Activated CD4-positive, alpha-beta T cell treated with anti-CD3 and anti-CD28 coated beads, Interleukin-10, Interleukin-2, amounts not matched to agents 100 ng/mL and 50 ng/mL, durations not matched to agents 16 hours and 8 hours (primary cell): ENCODE measurements at regions not wholly inside any gene's neighbourhood (a gene's known extent, or its start where the extent isn't known, plus 50 kb on each side); places are given as distances from the start of the nearest gene placed in this dataset.
"Not testable (repeated sequence)": the region's sequence is repeated elsewhere in the genome, so short reads cannot be mapped to it uniquely, and the experiment has no call there.

Experiments used
- DNase-seq: peaks from one replicate; pipeline ENCODE4 v3.0.0-alpha.2; 2020

- DNase-seq: no peak
Observed at GRCh38 chr11:34830648-34831047, 85.5 kb downstream of the APIP start.

- DNase-seq: no peak
Observed at GRCh38 chr11:34830035-34830434, 86.1 kb downstream of the APIP start.

- no peak for DNase-seq
Observed at GRCh38 chr11:34827228-34827627, 89.0 kb downstream of the APIP start.

DNA sequence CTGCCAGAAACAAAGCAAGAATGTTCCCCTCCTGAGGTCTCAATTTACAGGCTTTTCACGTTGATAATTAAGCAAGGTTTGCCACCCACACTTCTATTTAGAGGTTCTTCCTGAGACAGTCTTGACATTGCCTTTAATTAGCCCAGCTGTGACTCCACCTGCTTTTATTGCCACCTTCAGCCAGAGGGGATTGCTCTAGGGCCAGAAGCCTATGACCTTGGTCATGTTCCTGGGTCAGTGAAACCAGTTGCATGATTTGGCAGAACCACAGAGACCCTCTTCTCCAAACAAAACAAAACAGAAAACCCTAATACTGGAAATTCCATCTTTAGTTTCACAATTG is 89.8 kb downstream of the APIP start:
- no peak for DNase-seq

DNA sequence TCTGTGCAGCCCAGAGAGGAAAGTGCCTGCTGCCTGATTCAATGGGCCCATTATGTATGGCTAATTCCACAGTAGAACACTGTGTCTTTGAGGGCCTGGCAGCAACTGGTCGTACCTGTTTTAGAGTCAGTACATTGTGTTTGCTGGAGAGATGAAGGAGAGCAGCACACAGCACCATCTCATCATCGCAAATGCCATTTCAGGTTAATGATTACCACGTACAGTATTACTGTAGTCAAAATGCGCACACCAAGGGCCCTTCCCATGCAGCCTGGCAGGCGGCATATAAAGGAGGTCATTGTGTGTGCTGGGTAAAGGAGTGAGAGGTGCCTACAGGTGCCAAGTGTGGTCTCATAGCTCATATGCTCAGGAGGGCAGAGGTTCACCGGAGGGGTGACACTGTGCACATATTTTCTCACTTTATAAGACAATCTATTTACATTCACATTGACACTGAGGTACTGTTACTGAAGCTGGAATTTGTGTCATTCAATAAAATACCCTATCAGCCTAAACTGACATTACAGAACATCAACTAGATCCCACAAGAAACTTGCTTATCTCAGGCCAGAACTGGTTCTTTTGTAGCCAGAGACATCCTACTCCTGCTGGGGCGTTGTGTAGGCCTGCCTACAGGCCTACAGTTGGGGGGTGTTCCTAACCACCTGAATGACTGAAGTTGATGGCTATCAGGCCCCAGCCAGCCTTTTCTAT is 90.4 kb downstream of the APIP start:
- DNase-seq: no peak

- no peak for DNase-seq
Observed at GRCh38 chr11:34825315-34825669, 90.9 kb downstream of the APIP start.

GRCh38 chr11:34824425-34824824 is 91.8 kb downstream of the APIP start:
- DNase-seq: no peak

GRCh38 chr11:34823639-34824038 is 92.5 kb downstream of the APIP start:
- no peak for DNase-seq

DNA sequence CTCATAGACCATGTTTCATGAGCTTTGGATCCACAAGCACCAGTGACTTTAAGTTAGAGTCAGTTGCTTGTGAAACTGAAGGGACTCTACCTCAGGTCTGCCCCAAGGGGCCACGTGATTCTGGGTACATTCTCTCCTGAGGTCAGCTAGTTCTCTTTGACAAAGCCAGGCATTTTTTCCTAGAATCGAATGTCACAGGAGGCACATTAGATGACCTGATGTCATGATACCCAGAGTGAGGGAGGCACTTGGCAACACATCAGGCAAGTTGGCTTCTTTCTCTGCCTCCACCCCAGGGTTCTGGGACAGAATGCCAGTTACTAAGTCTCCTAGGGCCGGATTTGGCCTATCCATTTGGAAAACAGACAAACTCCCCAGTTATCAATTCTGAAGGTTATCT is 93.0 kb downstream of the APIP start:
- no peak for DNase-seq

GRCh38 chr11:34819740-34820482 is 96.3 kb downstream of the APIP start:
- peak; percentile 9 for DNase-seq

DNA sequence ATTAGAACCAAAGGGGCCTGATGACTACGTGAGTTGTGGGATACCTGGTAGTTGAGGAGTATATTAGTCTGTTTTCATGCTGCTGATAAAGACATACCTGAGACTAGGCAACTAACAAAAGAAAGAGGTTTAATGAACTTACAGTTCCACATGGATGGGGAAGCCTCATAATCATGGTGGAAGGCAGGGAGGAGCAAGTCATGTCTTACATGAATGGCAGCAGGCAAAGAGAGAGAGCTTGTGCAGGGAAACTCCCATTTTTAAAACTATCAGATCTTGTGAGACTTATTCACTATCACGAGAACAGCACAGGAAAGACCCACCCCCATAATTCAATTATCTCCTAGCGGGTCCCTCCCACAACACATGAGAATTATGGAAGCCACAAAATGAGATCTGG is 98.4 kb downstream of the APIP start:
- DNase-seq: not testable (repeated sequence)

DNA sequence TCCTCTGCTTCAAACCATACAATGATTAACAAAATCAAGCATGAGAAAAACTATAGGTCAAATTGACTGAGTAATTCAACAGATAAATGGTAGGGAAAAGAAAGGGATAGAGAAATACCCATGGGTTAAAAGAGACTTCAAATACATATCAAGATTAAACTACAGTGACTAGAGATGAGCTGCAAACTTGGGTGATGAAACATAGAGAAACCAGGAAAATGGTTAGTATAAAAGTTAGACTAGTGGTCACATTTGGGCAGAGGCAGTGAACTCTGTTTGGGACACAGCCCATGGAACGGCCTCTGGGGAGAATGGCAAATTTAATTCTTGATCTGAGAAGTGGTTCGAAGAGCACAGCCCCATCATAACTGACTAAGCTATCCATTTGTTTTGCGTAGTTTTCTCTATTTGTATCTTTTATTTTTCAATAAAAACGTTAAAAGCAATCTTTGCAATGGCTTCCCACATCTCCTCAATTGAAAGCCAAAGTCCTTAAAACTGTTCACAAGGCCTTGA is 99.4 kb downstream of the APIP start:
- DNase-seq: no peak

GRCh38 chr11:34812905-34813576 is 103.1 kb downstream of the APIP start:
- no peak for DNase-seq

GRCh38 chr11:34811858-34812257 is 104.3 kb downstream of the APIP start:
- DNase-seq: no peak

DNA sequence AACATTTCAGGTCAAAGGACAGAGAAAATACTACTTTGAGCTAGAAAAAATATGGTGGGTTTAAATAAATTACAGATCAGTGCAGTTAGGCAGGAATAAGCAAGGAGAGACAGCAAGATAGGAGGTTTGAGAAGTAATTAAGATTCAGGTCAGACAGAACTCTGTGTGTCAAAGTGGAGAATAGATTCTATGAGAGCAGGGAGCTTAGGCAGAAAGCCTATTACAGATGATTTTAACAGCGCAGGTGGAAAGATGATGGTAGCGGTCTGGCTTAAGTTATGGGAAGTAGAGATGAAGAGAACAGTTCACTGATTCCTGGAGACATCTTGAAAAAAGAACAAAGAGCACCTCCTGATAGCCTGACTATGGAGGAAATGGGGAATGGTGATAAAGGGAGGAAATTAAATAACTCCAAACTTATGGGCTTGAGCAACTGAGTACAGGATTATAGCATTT is 106.0 kb downstream of the APIP start:
- no peak for DNase-seq

- peak; percentile 57 for DNase-seq
Observed at GRCh38 chr11:34809191-34810106, 106.7 kb downstream of the APIP start.

DNA sequence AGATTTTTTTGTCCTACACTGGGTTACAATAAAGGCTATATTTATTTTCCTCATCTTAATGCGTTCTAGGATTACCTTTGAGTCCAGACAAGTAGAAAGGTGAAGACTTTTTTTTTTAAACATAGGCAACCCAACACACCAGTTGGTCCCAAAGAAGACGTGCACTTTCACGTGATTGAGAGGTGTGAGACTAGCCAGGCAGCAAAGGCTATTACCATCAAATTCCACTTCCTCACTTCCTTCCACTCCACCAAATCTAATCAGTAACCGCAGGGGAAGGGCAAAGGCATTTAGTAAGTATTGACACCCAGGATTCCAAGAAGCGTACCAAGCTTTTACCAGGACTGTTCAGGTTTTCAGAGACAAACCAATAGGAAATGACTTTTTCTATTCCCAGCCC is 109.3 kb downstream of the APIP start:
- no peak for DNase-seq

DNA sequence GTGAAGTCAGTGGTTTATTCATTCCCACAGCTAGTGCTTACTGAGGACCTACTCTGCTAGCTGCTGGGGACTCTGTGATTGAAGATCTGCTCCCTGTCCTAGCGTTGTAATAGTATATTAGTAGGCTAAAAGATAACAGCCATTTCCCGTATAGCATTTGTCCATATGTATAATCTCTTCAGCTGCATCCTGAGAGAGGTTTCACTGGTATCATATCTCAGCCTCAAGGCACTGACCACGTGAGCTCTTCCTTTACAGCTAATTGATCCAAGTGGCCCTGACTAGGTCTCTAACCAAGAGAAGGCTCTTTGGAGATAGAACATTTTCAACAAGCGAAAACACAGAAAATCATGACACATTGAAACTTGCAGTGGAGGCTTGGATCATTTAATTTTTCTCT is 110.2 kb downstream of the APIP start:
- no peak for DNase-seq

DNA sequence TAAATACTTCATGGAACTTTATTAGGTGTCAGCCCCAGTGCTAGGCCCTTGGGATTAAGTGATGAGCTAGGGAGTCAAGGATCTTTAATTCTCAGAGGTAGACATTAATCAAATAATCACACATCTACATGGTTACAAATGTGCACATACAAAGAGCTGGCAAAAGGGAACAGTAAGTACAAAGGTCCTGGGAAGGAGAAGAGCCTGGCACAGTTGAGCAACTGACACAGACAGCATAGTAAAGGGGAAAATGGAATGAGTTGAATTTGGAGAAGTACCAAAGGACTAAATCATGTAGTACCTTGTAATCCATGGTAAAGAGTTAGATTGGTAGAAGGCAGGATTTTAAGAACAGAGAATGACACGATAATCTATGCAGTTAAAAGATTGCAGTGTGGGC is 116.3 kb downstream of the APIP start:
- no peak for DNase-seq

GRCh38 chr11:34798985-34799384 is 117.2 kb downstream of the APIP start:
- no peak for DNase-seq

DNA sequence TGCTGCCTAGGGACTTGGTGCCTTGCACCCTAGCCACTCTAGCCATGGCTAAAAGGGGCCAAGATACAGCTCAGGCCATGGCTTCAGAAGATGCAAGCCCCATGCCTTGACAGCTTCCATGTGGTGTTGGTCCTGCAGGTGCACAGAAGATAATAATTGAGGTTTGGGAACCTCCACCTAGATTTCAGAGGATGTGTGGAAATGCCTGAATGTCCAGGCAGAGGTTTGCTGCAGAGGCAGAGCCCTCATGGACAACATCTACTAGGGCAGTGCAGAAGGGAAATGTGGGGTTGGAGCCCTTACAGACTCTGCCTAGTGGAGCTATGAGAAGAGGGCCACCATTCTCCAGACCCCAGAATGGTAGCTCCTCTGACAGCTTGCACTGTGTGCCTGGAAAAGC is 118.7 kb downstream of the APIP start:
- not testable (repeated sequence) for DNase-seq

GRCh38 chr11:34795641-34796040 is 120.5 kb downstream of the APIP start:
- no peak for DNase-seq

GRCh38 chr11:34794696-34795095 is 121.5 kb downstream of the APIP start:
- no peak for DNase-seq
